ENCODE measurements at regions not wholly inside any gene's neighbourhood (a gene's known extent, or its start where the extent isn't known, plus 50 kb on each side); places are given as distances from the start of the nearest gene placed in this dataset.
"Not testable (repeated sequence)": the region's sequence is repeated elsewhere in the genome, so short reads cannot be mapped to it uniquely, and the experiment has no call there.

DNA sequence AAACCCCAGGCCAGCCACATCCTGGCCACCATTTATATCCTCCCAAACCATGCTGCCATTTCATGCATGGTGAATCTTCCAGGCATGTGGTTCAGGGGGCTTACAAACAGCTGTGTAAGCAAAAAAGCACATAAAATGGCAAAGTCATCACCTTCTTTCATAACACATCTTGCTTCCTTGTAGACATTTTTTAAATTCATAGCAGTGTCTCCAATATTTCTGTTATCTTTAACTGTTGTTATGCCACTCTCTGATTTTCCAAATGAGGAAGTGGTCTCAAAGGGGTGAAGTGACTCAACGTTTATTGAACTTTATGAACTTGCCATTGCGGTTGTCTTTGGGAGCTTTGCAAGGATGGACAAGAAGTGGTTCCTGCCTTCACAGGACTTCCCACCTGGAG is 264.4 kb downstream of the MEX3B start:
- no peak for DNase-seq (ENCODE audit: low read depth)
- no peak overlapping the region for H3K4me3 ChIP-seq (ENCODE audit: low read depth, low read length)
- TF ChIP-seq, protein P1, sequence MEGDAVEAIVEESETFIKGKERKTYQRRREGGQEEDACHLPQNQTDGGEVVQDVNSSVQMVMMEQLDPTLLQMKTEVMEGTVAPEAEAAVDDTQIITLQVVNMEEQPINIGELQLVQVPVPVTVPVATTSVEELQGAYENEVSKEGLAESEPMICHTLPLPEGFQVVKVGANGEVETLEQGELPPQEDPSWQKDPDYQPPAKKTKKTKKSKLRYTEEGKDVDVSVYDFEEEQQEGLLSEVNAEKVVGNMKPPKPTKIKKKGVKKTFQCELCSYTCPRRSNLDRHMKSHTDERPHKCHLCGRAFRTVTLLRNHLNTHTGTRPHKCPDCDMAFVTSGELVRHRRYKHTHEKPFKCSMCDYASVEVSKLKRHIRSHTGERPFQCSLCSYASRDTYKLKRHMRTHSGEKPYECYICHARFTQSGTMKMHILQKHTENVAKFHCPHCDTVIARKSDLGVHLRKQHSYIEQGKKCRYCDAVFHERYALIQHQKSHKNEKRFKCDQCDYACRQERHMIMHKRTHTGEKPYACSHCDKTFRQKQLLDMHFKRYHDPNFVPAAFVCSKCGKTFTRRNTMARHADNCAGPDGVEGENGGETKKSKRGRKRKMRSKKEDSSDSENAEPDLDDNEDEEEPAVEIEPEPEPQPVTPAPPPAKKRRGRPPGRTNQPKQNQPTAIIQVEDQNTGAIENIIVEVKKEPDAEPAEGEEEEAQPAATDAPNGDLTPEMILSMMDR (conservative IDR thresholded peaks at IDR 0.05; ENCODE audit: low read depth, low read length) = no peak

DNA sequence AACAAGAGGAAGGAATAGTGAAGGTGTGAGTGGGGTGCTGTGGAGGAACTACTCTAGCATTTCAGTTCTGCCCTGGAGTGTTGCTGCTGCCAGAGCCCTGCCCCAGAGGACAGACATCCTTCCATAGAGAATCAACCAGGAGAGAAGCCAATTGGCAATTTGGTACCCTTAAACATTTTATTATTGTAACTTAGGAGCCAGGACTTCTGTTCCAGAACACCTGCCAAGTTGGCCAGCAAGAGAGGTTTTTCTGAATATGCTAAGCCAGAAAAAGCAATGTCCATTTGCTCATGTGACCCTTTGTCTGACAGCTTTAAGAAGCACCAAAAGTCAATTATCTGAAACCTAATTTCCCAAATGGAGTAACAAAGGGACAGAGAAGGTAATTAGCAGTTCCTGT is 264.9 kb downstream of the MEX3B start:
- TF ChIP-seq, protein P1 (conservative IDR thresholded peaks at IDR 0.05; ENCODE audit: low read depth, low read length) = no peak
- no peak overlapping the region for H3K4me3 ChIP-seq (ENCODE audit: low read depth, low read length)
- DNase-seq (ENCODE audit: low read depth) = no peak

DNA sequence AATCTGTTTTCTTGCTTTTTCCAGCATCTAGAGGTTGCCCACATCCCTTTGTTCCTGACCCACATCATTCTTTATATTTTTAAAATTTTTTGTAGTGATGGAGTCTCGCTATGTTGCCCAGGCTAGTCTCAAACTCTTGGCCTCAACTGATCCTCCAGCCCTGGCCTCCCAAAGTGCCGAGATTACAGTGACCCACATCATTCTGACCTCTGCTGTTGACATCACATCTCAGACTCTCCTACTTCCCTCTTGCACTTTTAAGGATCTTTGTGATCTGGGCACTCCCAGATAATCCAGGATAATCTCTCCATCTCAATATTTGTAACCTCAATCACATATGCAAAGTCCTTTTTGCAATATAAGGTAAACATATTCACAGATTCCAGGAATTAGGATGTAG is 266.6 kb downstream of the MEX3B start:
- TF ChIP-seq, protein P1 (conservative IDR thresholded peaks at IDR 0.05; ENCODE audit: low read depth, low read length) = no peak
- no peak overlapping the region for H3K4me3 ChIP-seq (ENCODE audit: low read depth, low read length)
- DNase-seq (ENCODE audit: low read depth) = no peak

DNA sequence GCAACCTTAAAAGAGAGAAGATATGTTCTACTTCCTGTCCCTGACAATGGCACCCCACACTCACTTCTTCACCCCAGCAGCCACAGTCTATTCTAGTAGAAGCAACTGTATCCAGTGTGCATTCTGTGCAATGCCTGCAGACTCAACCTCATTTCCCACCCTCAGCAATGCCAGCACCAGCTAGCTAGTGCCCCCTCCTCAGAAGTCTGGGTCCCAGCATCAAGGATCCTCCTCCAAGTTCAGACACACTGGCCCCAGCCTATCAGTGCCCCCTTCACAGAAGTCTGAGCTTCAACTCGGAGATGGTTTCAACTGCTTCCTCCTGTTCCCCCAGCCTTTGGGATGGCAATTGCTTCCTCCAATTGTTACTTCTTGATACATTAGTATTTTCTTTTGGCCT is 268.3 kb downstream of the MEX3B start:
- H3K4me3 ChIP-seq (ENCODE audit: low read depth, low read length) = no peak overlapping the region
- TF ChIP-seq, protein P1 (conservative IDR thresholded peaks at IDR 0.05; ENCODE audit: low read depth, low read length) = no peak
- no peak for DNase-seq (ENCODE audit: low read depth)

DNA sequence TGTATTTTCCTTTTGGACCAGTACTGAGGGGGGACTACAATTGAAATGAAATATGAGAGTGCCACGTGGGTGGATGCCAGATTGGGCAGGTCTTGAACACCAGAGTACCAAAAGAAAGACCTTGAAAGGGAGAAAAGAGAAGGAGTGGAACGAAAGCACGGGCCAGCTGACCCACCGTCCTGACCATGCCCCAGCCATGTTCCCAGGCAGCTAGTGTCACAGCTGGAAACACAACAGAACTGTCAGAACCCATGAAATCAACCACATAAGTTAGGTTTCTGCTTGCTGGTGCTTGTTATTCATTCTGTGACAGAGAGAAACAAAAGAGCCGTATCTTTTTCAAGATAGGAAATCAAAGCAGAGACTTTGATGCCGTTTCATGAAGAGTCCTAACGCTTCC is 268.8 kb downstream of the MEX3B start:
- DNase-seq (ENCODE audit: low read depth) = no peak
- TF ChIP-seq, protein P1 (conservative IDR thresholded peaks at IDR 0.05; ENCODE audit: low read depth, low read length) = no peak
- H3K4me3 ChIP-seq (ENCODE audit: low read depth, low read length) = no peak overlapping the region

DNA sequence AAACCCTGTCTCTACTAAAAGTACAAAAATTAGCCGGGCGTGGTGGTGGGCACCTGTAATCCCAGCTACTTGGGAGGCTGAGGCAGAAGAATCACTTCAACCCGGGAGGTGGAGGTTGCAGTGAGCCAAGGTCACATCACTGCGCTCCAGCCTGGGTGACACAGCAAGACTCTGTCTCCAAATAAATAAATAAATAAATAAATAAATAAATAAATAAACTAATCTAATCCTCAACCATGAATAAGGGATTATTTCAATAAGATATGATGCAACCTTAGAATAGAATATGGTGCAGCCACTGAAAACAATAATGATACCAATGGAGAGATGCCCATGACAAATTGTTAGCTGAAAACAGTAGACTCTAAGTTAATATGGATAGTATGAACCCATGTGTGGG is 270.0 kb downstream of the MEX3B start:
- not testable (repeated sequence) for H3K4me3 ChIP-seq (ENCODE audit: low read depth, low read length); DNase-seq (ENCODE audit: low read depth)

DNA sequence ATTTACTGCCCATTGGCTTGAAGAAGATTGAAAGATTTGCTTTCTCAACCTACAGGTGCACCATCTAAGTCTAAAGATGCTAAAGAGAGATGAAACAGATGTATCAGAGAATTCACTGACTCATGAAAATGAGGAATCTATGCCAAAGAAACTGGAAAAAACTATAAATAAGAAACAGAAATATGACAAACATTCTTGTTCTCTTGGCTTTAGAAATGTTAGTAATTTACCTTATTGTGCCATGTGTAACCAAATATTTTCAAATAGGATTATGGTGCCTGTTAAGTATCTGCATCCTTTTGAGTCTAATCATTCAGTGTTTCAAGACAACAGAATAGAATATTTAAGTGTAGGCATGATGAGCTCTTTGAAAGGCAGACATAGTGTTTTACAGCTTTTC is 271.5 kb downstream of the MEX3B start:
- H3K4me3 ChIP-seq (ENCODE audit: low read depth, low read length) = no peak overlapping the region
- TF ChIP-seq, protein P1 (conservative IDR thresholded peaks at IDR 0.05; ENCODE audit: low read depth, low read length) = no peak
- no peak for DNase-seq (ENCODE audit: low read depth)

DNA sequence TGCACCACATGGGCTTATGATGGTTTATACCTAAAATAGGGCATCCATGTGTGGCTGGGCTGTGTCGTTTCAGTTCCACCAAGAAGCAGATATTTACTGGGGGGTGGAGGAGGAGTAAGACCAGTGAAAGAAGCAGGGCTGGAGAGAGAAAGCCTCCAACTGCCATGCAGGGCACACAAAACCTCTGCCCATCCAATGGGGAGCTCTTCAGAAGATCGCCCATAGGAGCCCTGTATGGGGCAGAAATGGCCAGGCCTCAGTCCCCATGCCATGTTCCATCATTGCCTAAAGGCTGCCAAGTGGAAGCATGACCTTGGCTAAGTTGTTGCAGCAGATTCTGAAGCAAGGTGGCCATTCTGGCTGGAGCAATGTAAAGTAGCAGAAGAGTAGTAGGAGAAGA is 277.0 kb downstream of the MEX3B start:
- TF ChIP-seq, protein P1 (conservative IDR thresholded peaks at IDR 0.05; ENCODE audit: low read depth, low read length) = no peak
- no peak for DNase-seq (ENCODE audit: low read depth)
- no peak overlapping the region for H3K4me3 ChIP-seq (ENCODE audit: low read depth, low read length)
